AG08395 (cell line): ENCODE measurements at regions not wholly inside any gene's neighbourhood (a gene's known extent, or its start where the extent isn't known, plus 50 kb on each side); places are given as distances from the start of the nearest gene placed in this dataset.
"Not testable (repeated sequence)": the region's sequence is repeated elsewhere in the genome, so short reads cannot be mapped to it uniquely, and the experiment has no call there.

Experiments used
- DNase-seq: peaks from one replicate; pipeline ENCODE4 v3.0.0; 2012; ENCODE audit warnings: mixed read lengths, low spot score

- DNase-seq = no peak
These were observed 531.9 kb upstream of the PTPRD start for GRCh38 chr9:11144746-11145145.

GRCh38 chr9:11148189-11148588 is 535.4 kb upstream of the PTPRD start:
- DNase-seq = no peak

DNA sequence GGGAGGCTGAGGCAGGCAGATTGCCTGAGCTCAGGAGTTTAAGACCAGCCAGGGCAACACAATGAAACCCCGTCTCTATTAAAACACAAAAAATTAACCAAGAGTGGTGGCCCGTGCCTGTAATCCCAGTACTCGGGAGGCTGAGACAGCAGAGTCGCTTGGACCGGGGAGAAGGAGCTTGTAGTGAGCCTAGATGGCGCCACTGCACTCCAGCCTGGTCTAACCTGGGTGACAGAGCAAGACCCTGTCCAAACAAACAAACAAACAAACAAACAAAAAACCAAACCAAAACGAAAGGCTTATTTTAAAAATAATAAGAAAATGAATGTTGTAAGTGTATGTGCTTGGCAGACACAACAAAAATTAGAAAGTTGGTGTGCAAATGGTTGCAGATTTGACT is 536.3 kb upstream of the PTPRD start:
- DNase-seq = no peak

DNA sequence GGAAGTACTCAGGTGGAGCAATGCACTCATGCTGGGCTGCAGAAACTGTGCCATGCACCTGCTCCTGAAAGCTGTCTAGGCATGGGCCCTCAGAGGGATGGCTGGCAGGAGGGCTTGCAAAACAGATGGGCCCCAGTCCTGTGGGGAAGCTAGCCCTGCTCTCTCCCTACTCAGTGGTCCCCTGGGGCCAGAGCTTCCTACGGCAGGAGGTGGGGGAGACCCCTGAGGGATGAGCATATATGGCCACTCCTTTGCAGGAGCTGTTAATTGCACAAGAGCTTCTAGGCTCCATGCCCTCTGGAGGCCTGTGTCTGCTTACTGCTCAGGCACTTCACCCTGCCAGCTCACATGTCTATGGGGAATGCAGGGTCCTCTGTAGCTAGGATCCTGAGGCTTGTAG is 545.3 kb upstream of the PTPRD start:
- DNase-seq = no peak

GRCh38 chr9:11158676-11159075 is 545.9 kb upstream of the PTPRD start:
- DNase-seq = no peak

GRCh38 chr9:11159318-11159862 is 546.6 kb upstream of the PTPRD start:
- no peak for DNase-seq

DNA sequence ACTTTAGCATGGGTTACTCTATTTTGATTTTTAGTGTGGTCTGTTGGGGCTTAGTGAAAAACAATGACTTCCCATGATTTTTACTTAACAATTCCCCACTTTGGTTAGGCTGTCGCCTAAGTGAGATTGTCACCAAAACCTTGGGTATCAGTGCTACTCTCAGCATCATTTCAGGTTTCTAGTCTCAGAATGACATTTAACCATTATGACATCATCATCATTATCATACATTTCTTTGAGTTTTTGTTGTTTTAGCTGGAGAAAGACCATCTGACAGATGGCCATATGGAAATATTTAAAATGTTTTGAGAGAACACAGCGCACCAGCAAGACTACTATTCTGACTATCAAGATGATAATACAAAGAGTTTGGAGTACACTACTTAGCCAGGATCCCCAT is 551.0 kb upstream of the PTPRD start:
- DNase-seq = no peak

- DNase-seq = no peak
These were observed 569.2 kb upstream of the PTPRD start for GRCh38 chr9:11182001-11182400.

DNA sequence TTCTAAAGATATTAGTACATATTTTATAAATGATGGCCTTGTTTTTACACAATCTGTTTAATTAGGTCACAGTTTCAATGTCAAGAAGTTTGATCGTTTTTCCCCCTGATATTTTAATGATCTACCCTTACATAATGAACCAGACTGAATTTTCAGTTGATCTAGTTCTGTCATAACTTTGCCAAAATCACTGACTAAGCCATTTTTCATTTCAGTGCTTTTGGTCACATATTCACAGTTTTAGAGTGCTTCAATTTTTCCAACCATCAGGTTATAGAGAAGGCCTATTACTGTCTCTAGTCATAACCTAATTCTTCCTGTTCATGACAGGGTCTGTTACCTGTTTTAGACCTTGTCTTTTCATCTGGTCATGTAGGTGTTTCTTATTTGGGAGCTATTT is 577.9 kb upstream of the PTPRD start:
- DNase-seq = no peak

- no peak for DNase-seq
These were observed 580.2 kb upstream of the PTPRD start for GRCh38 chr9:11192993-11193392.

DNA sequence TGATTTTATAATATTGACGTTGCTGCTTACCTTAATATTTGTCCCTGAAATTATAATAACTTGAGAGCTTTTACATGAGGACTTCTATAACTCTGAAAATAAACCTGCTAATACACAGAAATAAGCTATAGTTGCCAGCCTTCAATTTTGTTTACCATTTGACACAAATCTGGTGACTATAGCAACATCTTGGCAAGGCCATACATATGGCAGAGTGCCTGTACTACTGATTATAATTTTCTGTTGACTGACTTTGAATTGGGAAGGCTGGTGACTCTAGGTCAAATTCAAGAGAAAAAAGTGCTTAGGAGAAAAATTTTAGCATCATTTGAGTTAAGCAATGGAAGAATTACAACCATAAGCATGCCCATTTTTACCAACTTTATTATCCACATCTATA is 581.4 kb upstream of the PTPRD start:
- no peak for DNase-seq

DNA sequence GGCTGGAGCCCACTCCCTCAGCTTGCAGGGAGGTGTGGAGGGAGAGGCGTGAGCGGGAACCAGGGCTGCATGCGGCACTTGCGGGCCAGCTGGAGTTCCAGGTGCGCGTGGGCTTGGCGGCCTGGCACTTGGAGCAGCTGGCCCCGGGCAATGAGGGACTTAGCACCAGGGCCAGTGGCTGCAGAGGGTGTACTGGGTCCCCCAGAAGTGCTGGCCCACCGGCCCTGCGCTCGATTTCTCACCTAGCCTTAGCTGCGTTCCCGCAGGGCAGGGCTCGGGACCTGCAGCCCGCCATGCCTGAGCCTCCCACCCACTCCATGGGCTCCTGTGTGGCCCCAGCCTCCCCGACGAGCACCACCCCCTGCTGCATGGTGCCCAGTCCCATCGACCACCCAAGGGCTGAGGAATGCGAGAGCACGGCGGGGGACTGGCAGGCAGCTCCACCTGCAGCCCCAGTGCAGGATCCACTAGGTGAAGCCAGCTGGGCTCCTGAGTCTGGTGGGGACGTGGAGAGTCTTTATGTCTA is 584.1 kb upstream of the PTPRD start:
- DNase-seq = not testable (repeated sequence)

- DNase-seq = no peak
These were observed 586.5 kb upstream of the PTPRD start for GRCh38 chr9:11199335-11199734.

GRCh38 chr9:11204521-11204920 is 591.7 kb upstream of the PTPRD start:
- DNase-seq = no peak

DNA sequence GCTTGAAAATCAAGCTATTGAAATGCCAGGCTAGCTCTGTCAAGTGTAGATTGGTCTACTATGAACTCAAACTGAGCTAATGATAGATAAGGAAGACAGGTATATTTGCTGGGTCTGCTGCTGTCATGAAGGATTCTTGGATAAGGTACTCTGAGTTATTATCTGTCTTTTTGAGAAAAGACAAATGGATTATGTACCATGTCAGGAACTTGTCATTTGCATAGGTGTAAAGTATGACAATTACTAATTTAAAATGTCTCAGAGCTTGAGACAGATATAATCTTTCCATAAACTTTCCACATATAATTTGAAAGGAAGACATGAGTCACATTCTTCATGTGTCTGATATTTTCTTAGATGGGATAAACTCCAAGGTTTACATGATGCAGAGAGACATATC is 594.1 kb upstream of the PTPRD start:
- no peak for DNase-seq

- DNase-seq = no peak
These were observed 620.9 kb upstream of the PTPRD start for GRCh38 chr9:11233696-11234095.

GRCh38 chr9:11235061-11235460 is 622.3 kb upstream of the PTPRD start:
- DNase-seq = no peak

DNA sequence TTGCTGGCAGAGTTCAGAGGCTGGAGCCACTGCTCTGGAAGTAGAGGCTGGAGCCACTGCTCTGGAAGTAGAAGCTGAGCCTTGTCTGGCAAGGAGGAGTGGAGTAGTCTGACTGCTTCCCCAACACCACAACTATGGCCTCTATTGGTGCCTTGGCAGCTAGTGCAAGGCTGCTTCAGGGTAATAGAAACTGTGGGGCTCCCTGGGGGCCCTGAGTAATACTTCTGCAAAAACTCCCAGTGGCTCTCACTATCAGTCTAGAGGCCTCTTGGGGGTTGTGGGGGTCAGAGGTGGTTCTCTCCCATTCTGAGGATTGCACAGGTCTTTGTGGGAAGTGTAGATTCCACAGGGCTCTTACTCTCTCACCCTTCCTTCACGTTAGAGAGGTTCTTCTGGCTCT is 629.0 kb upstream of the PTPRD start:
- DNase-seq = no peak

DNA sequence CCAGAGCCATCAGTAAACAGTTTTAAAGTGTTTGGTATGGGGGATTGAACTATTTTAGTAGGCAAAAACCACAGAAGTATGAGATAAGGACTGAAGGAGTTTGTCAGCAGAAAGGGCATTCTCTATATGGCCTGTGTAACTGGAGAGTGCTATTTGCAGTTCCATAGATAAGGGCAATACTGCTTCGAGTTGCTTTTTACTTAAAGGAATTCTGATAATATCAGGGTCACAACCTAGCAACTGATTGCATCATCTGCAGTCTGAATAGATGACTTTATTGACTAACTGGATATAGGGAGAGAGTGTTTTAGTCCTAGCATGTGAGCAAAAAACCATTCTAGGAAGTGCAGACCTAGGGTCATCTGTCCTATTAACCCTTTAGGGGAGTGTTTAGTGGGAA is 645.2 kb upstream of the PTPRD start:
- DNase-seq = no peak

DNA sequence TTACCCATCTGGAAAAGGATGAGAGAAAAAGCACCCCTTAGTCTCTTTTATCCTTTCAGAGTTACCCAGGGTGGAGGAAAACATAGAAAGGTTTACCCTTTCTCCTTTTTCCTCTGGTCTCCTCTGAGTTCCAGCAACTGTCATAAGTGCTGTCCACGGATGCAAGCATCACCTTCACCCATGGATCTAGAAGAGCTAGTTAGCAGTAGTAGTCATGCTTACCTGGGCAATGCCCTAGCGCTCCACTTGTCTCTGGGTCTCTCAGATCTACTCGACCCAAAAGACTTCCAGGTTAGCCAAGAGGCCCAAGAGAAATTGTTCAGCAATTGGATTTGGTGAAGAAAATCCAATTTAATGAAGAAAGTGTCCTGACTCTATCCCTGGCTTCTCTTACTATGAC is 656.2 kb upstream of the PTPRD start:
- no peak for DNase-seq

GRCh38 chr9:11275158-11275695 is 662.4 kb upstream of the PTPRD start:
- no peak for DNase-seq

DNA sequence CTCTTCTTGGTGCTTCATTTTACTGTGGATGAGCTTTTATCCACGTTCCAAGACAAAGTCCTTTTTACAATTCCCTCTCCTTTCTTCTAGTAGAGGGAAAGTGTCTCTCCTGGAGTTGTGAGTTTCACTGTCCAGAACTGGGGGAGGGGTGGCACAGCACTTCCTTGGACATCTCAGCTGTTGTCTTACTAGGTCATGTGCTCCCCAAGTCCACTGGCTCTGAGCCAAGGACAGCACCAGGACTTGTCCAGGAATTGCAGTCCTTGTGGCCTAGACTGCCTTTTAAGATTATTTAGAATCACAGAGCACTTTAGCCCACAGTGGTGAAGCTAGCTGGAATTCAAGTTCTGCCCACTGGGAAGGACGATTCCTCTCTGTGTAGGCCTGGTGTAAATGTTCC is 700.2 kb upstream of the PTPRD start:
- DNase-seq = no peak

DNA sequence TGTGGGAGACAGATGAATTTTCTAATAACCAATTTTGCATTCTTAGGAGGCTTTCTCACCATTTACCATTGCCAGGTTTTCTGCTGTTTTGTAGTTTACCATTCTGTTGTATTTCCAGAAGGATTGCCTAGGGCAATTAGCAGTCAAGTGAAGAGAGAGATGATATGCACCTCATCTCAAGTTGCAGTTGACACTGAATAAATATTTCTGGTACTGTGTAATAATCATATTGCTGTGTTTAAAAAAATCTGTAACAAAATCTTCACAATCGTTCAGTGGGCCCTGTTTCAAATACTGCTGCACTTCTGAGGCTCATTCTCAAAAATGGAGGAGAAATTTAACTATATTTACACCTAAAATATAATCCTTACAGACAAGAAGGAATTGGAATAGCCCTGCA is 706.1 kb upstream of the PTPRD start:
- DNase-seq = no peak

- no peak for DNase-seq
These were observed 706.7 kb upstream of the PTPRD start for GRCh38 chr9:11319538-11319937.
